ENCODE measurements at regions not wholly inside any gene's neighbourhood (a gene's known extent, or its start where the extent isn't known, plus 50 kb on each side); places are given as distances from the start of the nearest gene placed in this dataset.

GRCh38 chr15:69943637-69944036, 154.1 kb downstream of the TLE3 start:
- no peak for DNase-seq (ENCODE audit: low read depth)
- H3K4me3 ChIP-seq (ENCODE audit: control insufficient read depth, low read depth, low read length) = no peak overlapping the region
- TF ChIP-seq CTCF (conservative IDR thresholded peaks at IDR 0.05; ENCODE audit: control insufficient read depth, insufficient read depth, low read depth, low read length) = no peak

GRCh38 chr15:69945729-69946128, 152.0 kb downstream of the TLE3 start:
- no peak for TF ChIP-seq CTCF (conservative IDR thresholded peaks at IDR 0.05; ENCODE audit: control insufficient read depth, insufficient read depth, low read depth, low read length)
- no peak for DNase-seq (ENCODE audit: low read depth)
- no peak overlapping the region for H3K4me3 ChIP-seq (ENCODE audit: control insufficient read depth, low read depth, low read length)

- no peak for TF ChIP-seq CTCF (conservative IDR thresholded peaks at IDR 0.05; ENCODE audit: control insufficient read depth, insufficient read depth, low read depth, low read length)
- DNase-seq (ENCODE audit: low read depth) = no peak
- no peak overlapping the region for H3K4me3 ChIP-seq (ENCODE audit: control insufficient read depth, low read depth, low read length)
Observed at GRCh38 chr15:69946870-69947269, 150.8 kb downstream of the TLE3 start.

- DNase-seq (ENCODE audit: low read depth) = no peak
- no peak for TF ChIP-seq CTCF (conservative IDR thresholded peaks at IDR 0.05; ENCODE audit: control insufficient read depth, insufficient read depth, low read depth, low read length)
- H3K4me3 ChIP-seq (ENCODE audit: control insufficient read depth, low read depth, low read length) = no peak overlapping the region
Observed at GRCh38 chr15:69947394-69947793, 150.3 kb downstream of the TLE3 start.

- no peak for TF ChIP-seq CTCF (conservative IDR thresholded peaks at IDR 0.05; ENCODE audit: control insufficient read depth, insufficient read depth, low read depth, low read length)
- H3K4me3 ChIP-seq (ENCODE audit: control insufficient read depth, low read depth, low read length) = no peak overlapping the region
- DNase-seq (ENCODE audit: low read depth) = no peak
Observed at GRCh38 chr15:69949485-69949884, 148.2 kb downstream of the TLE3 start.

- no peak overlapping the region for H3K4me3 ChIP-seq (ENCODE audit: control insufficient read depth, low read depth, low read length)
- TF ChIP-seq CTCF (conservative IDR thresholded peaks at IDR 0.05; ENCODE audit: control insufficient read depth, insufficient read depth, low read depth, low read length) = no peak
- no peak for DNase-seq (ENCODE audit: low read depth)
Observed at GRCh38 chr15:69951256-69951897, 146.3 kb downstream of the TLE3 start.

Measured in fibroblast of mammary gland (primary cell).